ENCODE measurements at regions not wholly inside any gene's neighbourhood (a gene's known extent, or its start where the extent isn't known, plus 50 kb on each side); places are given as distances from the start of the nearest gene placed in this dataset.

- no peak for DNase-seq (ENCODE audit: low read depth)
- no peak for TF ChIP-seq CTCF (IDR thresholded peaks at IDR 0.05; ENCODE audit: low read depth, low read length, missing control alignments)
Observed at GRCh38 chr2:522776-523175, 154.4 kb downstream of the TMEM18 start.

GRCh38 chr2:521853-522530 is 155.2 kb downstream of the TMEM18 start:
- DNase-seq (ENCODE audit: low read depth) = no peak
- no peak for TF ChIP-seq CTCF (IDR thresholded peaks at IDR 0.05; ENCODE audit: low read depth, low read length, missing control alignments)
- H3K4me3 ChIP-seq (ENCODE audit: low read depth, low read length) = no peak overlapping the region

More at GRCh38 chr2:522776-523175, 154.4 kb downstream of the TMEM18 start:
- H3K4me3 ChIP-seq (ENCODE audit: low read depth, low read length) = no peak overlapping the region

DNA sequence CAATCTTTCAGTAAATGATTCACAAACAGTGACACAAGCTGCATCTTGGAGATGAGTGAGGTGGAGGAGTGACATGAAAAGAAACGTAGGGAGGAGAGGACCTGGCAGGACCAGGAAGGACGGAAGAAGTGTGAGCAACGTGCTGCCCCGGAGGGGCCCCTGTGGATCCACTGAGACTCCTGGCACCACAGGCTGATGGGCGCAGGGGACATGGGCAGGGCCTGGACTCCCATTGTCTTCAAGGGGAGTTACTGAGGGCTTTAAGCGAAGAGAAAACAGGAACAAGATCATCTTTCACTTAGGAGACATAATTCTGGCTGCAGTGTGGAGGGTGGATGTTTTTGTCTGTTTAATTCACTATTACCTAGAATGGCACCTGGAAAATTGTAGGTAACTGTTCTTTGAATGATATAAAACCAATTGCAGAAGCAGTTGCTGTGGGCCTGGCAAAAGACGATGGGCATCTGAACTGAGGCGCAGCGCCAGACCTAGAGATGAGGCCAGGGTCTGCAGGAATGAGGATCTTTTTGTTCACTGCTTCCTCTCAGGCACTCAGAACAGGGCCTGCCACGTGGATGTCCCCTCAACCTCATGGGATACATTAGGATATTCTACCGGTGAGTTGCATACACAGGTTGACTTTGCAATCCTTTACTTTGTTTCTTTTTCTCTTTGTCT is 156.4 kb downstream of the TMEM18 start:
- TF ChIP-seq CTCF (IDR thresholded peaks at IDR 0.05; ENCODE audit: low read depth, low read length, missing control alignments) = no peak
- no peak for DNase-seq (ENCODE audit: low read depth)
- H3K4me3 ChIP-seq (ENCODE audit: low read depth, low read length) = no peak overlapping the region

DNA sequence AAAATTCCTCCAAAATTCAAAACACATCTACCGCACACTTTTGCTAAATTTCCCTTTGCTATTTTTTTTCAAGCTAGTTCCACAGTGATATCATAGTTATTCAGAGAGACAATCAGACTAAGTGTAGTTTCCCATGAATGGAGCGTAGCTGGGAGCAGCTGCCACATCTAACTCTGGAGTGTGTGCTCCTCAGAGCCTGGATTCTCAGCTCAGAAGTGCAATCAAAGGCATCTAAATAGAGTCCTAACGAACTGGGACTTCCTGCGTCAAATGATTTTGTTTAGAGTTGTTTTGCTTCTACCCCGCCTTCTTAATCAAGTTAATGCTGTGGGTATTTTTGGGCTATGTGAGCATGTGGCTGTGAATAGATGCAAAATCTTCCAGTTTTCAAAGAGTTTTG is 160.3 kb downstream of the TMEM18 start:
- DNase-seq (ENCODE audit: low read depth) = no peak
- no peak for TF ChIP-seq CTCF (IDR thresholded peaks at IDR 0.05; ENCODE audit: low read depth, low read length, missing control alignments)
- H3K4me3 ChIP-seq (ENCODE audit: low read depth, low read length) = no peak overlapping the region

DNA sequence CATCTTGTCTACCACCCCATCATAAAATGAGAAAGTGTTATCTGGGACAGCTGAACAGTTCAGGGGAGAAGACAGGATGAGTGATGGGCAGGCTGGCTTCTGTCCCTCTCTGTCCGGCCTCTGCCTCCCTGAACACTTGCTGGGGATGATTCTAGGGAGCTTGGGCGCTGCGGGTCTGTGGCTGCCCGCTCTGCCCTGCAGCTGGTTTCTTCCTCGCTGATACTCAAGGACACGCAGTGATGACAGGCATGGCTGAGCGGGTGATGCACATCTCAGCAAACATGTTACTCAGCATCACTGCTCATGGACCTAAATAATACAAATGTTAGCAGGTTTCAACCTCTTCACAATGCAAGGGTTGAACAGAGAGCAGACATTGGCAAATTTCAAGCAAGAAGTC is 161.1 kb downstream of the TMEM18 start:
- no peak for TF ChIP-seq CTCF (IDR thresholded peaks at IDR 0.05; ENCODE audit: low read depth, low read length, missing control alignments)
- no peak for DNase-seq (ENCODE audit: low read depth)
- no peak overlapping the region for H3K4me3 ChIP-seq (ENCODE audit: low read depth, low read length)

DNA sequence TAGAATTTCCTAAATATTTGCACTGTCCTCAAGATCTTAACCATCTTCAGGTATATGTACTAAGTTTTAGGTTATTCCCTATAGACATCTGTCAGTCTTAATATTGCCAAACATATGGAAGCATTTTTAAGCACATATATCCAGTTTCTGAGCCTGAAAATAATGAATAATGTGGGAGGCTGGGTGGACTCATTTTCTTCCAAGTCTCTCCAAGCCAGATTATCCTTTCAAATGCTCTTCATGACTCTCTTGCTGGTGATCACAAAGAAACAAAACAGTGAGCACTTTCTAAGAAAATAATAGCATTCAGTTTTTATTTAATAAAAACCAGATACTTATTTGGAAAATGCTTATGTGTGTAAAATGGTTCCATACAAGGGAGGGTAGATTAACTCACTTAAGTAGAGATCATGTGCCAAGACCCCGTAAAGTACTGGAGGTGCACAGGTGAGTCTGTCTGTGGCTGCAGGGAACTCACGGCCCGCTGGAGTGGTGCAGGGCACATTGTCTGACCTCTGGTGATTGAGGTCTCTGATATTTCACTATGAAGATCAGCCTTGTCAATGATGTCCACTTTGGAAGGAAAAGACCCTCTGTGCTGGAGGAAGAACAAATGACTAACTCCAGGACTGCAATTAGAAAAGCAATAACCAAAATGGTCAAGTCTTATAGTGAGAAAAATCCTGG is 161.6 kb downstream of the TMEM18 start:
- H3K4me3 ChIP-seq (ENCODE audit: low read depth, low read length) = no peak overlapping the region
- TF ChIP-seq CTCF (IDR thresholded peaks at IDR 0.05; ENCODE audit: low read depth, low read length, missing control alignments) = no peak
- DNase-seq (ENCODE audit: low read depth) = no peak

Measured in GM12864 (cell line).